ENCODE measurements at regions not wholly inside any gene's neighbourhood (a gene's known extent, or its start where the extent isn't known, plus 50 kb on each side); places are given as distances from the start of the nearest gene placed in this dataset.

- H3K9me3 Mint-ChIP-seq (ENCODE audit: low read depth, unreplicated experiment): no peaks in the 10 kb centered on the region
- H3K27me3 Mint-ChIP-seq (ENCODE audit: unreplicated experiment): no peaks in the 10 kb centered on the region
- no peak for DNase-seq
- H3K4me1 Mint-ChIP-seq (ENCODE audit: low read depth, unreplicated experiment): peaks cover 8% of the 10 kb centered on the region
- no peak overlapping the region for H3K4me3 Mint-ChIP-seq (ENCODE audit: low read depth, unreplicated experiment)
- CTCF ChIA-PET: no interaction called here
- intact Hi-C loops (cut with micrococcal nuclease; ENCODE audit: unreplicated experiment): no loop called here
- no peaks in the 10 kb centered on the region for H3K36me3 Mint-ChIP-seq (ENCODE audit: insufficient read depth, unreplicated experiment)
- no TSS peak for BruUV-seq (replicated peaks)
- H3K27ac Mint-ChIP-seq (ENCODE audit: unreplicated experiment): no peak overlapping the region
- TF ChIP-seq CTCF (IDR thresholded peaks at IDR 0.05; ENCODE audit: unreplicated experiment): no peak
Measured at GRCh38 chr4:112994732-112995464, 54.6 kb upstream of the ANK2 start.
